IPS-NIHi11 (cell line): ENCODE measurements at regions not wholly inside any gene's neighbourhood (a gene's known extent, or its start where the extent isn't known, plus 50 kb on each side); places are given as distances from the start of the nearest gene placed in this dataset.
"Not testable (repeated sequence)": the region's sequence is repeated elsewhere in the genome, so short reads cannot be mapped to it uniquely, and the experiment has no call there.

Experiments used
- DNase-seq: peaks from one replicate; pipeline ENCODE4 v3.0.0; 2012; ENCODE audit warnings: mixed read lengths, low spot score

DNA sequence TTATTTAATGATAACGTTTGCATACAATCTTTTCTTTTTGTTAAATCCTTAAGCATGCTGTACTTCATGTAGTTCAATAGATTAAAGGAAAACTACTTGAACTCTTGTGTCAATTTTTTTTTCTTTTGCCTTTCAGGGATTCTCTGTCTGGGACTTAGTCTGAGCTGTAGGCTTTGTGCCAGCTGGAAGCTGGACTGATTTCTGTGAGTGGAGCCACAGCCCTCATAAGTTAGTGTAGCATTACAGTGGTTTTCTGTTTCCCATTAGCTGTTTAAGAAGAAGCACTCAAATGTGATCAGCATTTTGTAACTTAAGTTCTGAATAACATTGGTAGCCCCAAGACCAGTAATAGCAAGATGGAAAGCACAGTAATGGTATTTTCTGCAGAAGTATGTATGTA lies 330.6 kb upstream of the MEF2C start:
- DNase-seq: no peak

DNA sequence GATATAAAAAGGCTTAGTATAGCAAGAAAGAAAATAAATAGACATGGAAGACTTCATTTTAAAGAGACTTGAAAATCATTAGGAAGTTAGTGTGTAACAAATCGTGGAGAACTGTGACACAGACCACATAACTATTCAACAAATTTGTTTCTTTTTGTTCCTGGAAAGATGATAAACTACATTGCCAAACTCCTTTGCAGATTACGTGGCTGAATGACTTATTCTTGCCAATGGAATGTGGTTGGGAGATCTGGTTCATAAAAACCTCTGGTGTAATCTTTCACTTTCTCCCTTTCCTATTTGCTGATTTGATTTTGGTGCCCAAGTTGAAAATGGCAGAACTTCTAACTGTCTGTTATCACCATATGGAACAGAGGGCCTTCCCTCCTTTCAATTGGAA lies 328.9 kb upstream of the MEF2C start:
- no peak for DNase-seq

DNA sequence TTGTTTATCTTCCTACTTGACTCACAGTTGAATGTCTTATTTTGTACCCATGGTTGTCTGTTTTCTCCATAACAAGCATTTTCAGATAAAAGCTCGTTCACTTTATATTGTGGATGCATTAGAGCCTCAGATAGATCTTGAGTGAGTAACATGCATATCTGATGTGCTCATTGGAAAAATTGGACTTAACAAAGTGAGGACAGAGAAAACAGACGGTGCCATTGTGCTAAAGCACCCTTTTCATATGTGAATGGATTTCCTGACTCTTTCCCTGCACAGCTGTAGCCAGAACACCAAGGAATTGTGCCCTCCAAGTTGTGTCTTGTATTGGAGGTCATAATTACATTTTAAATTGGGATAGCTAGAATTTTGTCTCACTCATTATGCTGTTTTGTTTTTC lies 325.8 kb upstream of the MEF2C start:
- no peak for DNase-seq

DNA sequence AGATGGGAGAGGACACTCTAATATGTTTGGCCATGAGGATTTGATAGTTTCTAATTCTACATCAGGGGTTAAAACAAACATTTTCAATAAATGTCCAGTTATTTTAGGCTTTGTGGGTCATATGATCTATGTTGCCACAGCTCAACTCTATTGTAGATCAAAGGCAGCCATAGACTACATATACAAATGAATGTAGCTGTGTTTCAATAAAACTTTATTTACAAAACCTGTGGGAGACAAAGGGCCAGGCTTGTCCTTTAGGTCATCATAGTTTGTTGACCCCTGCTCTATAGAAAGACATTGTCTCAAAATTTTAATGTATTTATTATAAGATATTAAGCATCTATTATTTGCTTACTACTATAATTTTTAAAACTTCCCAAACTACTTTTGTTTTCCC lies 325.4 kb upstream of the MEF2C start:
- no peak for DNase-seq

DNA sequence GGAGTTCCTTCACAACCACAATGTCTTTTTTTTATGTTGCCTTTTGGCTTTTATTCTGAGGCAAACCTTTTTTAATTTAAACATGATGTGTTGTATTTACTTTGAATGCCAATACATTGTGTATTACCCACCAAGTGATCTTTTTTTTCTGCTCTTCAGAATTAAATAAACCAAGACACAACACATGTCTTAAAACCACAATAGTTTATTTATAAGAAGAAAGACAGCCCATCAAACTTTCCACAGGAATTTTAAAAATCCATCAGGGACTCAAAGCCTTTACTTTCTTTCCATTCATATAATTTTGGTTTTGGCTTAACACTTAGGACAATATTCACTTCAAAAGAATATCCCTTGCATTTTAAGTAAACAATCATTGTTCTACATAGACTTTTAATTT lies 321.8 kb upstream of the MEF2C start:
- no peak for DNase-seq

DNA sequence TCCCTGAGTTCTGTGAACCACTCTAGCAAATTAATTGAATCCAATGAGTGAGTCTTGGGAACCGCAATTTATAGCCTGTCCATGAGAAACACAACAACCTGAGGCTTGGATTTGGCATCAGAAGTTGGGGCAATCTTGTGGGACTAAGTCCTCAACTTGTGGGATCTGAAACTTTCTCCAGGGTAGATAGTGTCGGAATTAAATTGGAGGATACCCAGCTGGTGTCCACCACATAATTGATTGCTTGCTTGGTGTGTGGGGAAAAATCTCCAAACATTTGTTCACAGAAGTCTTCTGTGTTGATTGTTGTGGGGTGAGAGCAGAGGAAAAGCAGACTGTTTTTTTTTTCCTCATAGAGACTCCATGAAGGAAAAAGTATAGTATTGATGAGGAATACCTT lies 320.6 kb upstream of the MEF2C start:
- no peak for DNase-seq

DNA sequence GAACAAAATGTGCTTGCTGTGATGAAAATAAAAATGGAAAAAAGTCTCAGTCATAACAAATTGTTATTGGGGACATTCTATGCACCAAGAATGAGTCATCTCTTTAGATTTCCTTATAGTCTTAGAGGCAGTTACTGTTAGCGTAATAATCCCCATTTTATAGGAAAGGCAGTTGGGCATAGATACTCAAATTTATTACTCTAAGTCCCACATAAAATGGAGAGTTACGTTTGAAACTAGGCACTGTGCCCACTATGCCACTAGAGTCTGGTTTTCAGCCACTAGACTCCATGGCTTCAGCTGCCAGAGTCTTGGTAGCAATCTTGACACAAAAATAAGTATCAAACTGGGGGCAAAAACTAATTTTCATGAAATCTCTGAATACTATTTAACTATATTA lies 317.9 kb upstream of the MEF2C start:
- DNase-seq: no peak

DNA sequence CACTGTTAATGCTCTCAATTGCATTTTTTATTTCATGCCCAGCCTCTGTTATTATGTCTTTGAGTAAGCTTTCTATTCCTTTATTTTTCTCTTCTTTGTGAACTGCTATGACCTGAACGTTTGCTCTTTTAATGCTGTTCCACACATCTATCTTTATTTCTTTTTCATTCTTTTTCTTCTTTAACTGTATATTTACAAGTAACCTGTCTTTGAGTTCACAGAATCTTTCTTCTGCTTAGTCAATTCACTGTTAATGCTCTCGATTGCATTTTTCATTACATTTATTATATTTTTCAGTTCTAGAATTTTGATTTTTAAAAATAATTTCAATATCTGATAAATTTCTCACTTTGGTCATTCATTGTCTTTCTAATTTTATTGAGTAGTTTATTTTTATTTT lies 316.3 kb upstream of the MEF2C start:
- no peak for DNase-seq

DNA sequence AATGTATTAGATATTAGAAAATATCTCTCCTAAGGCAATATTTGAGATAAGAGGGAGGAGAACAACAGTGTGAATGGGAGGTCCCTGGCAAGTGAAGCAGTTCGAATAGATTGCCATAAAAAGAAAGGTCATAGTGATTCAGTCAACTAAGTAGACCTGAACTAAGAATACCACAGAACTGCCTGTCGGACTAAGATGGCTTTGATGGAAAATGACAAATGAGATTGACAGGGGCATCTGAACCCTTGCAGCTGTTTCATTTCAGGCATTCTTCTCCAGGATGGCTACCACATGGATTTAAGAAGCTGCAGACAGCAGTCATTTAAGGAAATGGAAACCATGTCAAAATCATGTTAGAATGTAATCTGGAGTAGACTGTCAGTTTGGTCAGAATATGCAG lies 308.4 kb upstream of the MEF2C start:
- no peak for DNase-seq

DNA sequence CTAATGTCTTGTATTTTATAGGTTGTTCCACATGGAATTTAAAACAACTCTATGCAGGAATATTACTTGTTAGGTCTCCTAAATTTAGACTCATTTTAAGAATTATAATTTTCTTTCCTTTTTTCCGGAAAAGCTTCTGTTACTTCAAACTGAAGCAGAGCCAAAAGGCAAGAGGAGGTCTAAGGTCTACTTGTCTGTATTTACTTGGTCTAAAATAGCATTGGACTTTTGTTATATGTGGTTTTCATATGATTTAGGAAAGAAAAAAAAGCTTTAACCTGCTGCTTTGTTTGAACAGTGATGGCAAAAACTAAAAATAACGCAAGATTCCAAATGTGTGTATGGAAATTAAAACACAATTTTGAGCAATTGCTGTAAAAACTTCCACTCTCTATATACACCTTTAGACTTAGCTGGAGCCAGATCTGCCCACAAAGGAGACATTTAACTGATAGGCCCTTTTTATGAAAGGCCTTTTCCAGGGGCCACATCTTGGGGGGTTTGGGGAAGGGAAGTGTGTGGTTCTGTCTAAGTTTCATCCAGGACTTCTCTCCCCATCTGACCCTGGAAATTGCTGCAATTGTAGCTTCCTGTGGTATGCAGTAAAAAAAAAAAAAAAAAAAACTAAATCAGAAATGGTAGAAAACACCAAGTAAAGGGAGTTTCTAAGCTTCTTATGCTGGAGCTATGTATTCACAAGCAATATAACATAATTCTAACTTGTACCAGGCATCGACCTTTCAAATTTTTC lies 307.7 kb upstream of the MEF2C start:
- no peak for DNase-seq

DNA sequence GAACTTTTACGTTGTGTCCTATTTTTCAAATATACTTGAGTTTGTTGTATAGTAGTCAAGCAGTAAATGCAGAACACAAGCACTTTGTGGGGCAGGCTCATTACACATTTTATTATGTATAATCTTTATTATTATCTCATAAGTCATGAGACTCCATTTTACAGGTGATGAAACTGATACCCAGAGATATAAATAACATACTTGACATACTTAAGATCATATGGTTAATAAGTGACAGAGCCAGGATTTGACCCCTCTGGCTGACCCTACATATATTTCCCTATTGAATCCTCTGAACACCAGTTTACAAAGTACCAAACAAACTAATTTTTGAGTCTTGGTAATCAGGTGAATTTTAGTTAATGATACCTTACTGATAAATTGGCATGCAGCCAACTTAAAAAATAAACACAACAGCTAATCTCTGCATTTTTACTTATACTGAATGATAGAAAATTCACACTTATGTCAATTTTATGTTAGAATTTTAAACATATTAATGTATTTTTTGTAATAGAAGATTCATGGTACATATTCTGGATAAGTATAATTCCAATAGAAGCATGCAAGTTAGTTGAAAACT lies 305.0 kb upstream of the MEF2C start:
- DNase-seq: no peak

DNA sequence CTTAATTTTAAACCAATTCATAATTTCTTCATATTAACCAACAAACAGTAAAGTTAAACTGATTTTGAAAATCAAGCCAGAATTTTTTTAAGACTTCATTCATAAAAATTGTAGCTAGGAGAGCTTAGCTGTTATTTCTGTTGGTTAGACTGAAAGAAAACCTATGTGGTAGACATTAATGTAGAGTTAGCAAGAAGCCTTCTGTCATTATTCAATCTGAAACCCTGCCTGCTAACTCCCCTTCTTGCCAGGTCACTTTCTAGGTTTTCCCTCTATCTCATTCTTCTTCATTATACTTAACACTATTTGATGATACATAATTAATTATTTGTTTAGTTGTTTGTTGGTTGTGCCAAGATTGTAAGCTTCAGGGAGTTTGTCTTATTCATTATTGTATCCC lies 304.3 kb upstream of the MEF2C start:
- no peak for DNase-seq

DNA sequence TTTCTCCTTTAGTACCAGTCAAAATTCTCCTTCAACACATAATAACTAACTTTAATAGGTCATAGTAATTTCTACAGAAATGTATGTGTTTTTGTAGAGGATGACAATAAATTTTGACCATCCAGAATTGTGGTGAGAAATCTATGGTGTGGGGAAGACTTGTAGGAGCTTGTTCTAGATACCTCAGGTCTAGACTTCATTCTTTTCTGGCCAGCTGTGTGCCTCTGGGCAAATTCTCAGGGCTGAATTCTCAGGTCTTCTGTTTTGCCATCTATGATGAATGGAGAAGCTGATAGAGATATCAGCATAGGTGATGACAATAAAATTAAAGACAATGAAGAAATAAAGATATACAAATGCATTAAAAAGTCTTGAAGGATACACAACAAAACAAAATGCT lies 298.6 kb upstream of the MEF2C start:
- DNase-seq: no peak

DNA sequence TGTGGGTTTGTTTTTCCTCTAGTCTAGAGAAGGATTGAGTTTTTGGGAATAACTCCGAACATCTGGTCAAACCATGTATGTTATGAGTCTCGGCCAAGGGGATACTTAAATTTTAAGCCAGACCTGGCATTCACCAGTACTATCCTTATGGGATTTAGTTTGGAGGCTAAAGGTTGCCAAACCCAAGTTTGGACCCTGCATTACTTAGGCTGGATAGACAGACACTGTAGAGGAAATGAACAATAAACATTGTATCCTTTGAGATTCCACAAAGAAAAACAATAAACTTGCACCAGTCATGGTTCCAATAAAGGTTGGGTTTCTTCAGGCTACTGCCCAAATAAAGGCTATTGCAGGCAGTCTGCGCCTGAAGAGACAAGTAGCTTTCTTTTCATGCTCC lies 296.7 kb upstream of the MEF2C start:
- DNase-seq: no peak

DNA sequence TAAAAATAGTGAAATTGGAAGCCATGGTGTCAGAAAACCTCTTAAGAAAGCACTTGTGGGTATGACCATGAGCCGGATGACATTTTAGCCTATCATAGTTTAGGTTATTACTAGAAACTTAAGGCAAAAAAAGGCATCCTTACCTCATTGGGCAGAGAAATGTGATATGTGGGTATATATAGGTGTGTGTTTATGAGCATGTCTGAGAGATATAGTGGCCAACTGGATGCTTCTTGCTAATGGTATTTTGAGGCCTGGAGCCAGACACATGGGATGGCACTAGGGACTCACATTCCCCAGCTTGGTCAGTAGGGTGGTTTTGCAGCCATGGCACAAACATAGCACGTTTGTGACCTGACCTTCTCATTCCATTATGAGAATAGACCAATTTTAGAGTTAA lies 295.6 kb upstream of the MEF2C start:
- DNase-seq: no peak

DNA sequence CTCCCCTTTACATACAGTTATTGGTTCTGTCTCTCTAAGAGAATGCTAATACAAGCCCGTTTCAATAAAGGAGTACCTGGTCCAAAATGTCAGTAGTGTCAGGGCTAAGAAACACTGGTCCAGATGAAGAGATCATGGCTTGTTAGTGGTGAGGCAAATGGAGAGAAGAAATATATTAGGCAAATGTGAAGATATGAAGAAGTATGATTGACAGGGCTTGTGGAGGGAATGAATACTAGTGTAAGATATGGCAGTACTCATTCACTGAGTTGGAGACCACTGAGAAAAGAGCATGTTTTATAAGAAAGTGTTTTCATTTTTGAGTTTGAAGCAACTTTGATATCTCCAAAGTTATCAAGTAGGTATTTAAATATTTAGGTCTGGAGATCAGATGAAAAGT lies 290.5 kb upstream of the MEF2C start:
- no peak for DNase-seq

DNA sequence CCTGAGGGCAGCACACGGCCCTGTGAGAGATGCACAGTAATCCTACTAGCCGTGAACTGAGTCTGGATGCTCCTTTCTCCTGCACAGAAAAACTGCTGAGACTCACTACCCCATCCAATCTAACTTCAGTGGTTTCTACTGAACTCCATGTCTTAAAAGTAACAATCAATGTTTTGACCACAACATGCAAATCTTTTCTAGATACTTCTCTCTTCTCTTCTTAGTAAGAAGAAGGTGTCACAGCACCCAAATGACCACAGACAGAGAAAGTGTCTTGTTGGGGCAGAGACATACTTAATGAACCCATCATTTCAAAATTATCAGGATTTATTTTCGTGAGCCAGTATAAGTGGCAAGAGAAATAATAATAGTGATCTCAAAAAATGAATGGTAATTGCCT lies 285.8 kb upstream of the MEF2C start:
- no peak for DNase-seq

DNA sequence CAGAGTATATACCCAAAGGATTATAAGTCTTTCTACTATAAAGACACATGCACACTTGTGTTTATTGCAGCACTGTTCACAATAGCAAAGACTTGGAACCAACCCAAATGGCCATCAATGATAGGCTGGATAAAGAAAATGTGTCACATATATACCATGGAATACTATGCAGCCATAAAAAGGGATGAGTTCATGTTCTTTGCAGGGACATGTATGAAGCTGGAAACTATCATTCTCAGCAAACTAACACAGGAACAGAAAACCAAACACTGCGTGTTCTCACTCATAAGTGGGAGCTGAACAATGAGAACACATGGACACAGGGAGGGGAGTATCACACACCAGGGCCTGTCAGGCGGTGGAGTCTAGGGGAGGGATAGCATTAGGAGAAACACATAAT lies 281.7 kb upstream of the MEF2C start:
- not testable (repeated sequence) for DNase-seq

DNA sequence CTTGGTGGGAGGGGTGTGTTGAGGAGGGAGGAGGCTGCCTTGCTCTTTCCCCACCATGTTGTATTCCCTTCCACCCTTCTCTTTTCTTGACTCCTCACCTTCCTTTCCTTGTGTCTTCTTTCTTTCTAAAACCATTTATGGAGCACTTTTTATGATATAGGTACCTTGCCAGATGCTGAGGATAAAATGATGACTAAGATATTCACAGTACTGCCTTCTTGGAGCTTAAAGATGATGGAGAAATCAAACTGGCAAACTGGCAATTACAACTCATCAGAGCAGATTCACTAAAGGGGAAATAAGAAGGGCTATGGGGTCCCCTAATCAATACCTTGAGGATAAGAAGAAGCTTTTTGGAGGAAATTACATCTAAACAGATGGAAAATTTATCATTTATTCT lies 273.2 kb upstream of the MEF2C start:
- DNase-seq: no peak

DNA sequence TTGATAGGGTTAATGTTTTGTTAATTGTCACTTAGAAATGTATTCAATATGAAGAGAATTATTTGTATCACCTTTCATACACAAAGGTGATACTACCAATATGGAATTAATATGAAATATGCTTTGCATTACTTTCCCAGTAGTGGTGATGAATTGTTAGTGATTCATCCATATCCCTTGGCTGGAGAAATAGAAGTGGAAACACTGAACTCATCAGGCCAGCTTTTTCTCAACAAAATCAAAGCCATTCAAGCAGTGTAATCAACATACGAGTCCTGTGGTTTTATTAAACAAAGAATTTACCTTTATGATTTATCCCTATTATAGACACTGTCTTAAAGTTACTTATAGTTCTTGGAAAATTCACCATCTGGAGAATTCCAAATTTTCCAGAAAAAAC lies 264.0 kb upstream of the MEF2C start:
- no peak for DNase-seq

DNA sequence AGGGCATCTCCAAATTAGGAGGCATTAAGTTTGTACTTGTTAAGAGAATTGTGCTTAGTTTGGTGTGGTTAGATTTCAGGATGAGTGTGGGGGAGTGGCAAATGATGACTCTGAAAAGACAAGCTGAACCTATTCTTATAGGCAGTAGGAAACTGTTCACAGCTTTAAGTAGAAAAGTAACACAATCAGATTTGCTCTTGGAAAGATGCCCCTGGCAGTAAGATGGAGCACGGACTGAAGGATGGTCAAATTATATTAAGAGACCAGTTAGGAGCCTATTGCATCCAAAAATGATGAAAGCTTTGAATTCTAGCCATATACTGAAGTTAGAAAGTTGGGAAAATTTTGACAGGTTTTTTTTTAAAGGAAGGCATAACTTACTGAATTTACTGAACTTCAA lies 254.2 kb upstream of the MEF2C start:
- no peak for DNase-seq

DNA sequence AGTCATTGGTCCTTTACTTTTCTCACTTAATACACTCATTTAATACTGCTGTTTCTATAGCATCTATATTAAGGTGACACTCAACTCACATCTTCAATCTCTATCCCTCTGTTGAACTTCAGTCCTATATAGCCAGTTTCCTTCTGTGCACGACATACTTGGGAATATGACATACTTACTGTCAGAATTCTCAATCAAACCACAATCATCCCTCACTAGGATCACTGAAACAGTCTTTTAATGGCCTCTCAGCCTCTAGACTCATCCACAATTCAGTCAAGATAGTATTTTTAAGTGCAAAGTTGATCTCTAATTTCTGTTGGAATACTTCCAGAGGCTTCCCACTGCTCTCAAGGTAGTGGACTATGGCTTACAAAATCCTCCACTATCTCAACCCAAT lies 251.0 kb upstream of the MEF2C start:
- no peak for DNase-seq

DNA sequence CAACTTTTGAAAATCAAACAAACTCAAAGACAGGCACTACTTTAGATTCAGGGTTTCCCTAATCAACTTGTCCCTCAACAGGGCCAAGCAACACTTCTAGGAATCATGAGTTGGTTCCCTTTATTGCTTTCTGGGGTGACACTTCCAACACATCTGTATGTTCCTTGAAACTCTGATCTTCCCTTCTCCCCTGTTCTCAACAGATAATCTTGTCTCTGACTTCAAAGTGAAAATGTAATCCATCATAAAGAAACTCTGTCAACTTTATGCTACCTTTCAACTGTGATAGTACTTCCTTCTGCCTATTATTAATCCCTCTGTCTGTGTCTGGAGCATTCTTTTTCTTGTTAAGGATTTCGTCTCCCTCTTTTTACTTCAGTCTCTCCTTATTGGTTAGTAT lies 250.1 kb upstream of the MEF2C start:
- DNase-seq: no peak

DNA sequence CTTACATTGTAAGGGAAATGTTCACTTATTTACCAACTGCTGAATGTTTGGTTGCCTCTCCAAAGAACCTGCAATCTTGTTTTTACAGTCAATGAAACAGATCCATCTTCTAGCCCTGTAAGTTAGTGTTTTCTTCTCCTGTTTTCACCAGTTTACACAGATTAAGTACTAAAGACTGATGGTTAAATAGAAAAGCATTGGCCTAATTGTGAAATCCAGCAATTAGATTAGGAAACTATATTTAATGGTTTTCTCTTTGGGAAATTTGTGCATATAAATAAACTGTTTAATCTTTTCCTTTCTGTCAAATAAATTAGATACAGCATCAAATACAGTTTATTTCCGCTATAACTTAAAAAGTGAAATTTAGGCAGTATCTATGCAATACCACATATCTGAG lies 247.9 kb upstream of the MEF2C start:
- DNase-seq: no peak
